ENCODE measurements at regions not wholly inside any gene's neighbourhood (a gene's known extent, or its start where the extent isn't known, plus 50 kb on each side); places are given as distances from the start of the nearest gene placed in this dataset.
"Not testable (repeated sequence)": the region's sequence is repeated elsewhere in the genome, so short reads cannot be mapped to it uniquely, and the experiment has no call there.

- DNase-seq = no peak
- intact Hi-C loops (cut with DNase I) = no loop called here
Measured at GRCh38 chr5:10133830-10134229, 115.9 kb downstream of the ATPSCKMT start.

- intact Hi-C loops (cut with DNase I) = no loop called here
- no peak for DNase-seq
Measured at GRCh38 chr5:10130881-10131280, 118.8 kb downstream of the ATPSCKMT start.

- intact Hi-C loops (cut with DNase I) = no loop called here
- no peak for DNase-seq
Measured at GRCh38 chr5:10126900-10127299, 122.8 kb downstream of the ATPSCKMT start.

- intact Hi-C loops (cut with DNase I) = no loop called here
- DNase-seq = no peak
Measured at GRCh38 chr5:10125116-10125515, 124.6 kb downstream of the ATPSCKMT start.

- intact Hi-C loops (cut with DNase I) = no loop called here
- DNase-seq = peak; percentile 79 to 99 (median 92)
Measured at GRCh38 chr5:10124287-10124686, 125.4 kb downstream of the ATPSCKMT start.

GRCh38 chr5:10123254-10123989 lies 126.3 kb downstream of the ATPSCKMT start:
- intact Hi-C loops (cut with DNase I) = no loop called here
- DNase-seq = peak in 4 of 10 donors; percentile 31 to 89 (median 46)

GRCh38 chr5:10122076-10122726 lies 127.5 kb downstream of the ATPSCKMT start:
- no peak for DNase-seq
- intact Hi-C loops (cut with DNase I) = no loop called here

- no peak for DNase-seq
- intact Hi-C loops (cut with DNase I) = no loop called here
Measured at GRCh38 chr5:10120934-10121333, 128.8 kb downstream of the ATPSCKMT start.

GRCh38 chr5:10118150-10118549 lies 131.5 kb downstream of the ATPSCKMT start:
- DNase-seq = no peak
- intact Hi-C loops (cut with DNase I) = no loop called here

- no peak for DNase-seq
- intact Hi-C loops (cut with DNase I) = no loop called here
Measured at GRCh38 chr5:10116594-10116993, 133.1 kb downstream of the ATPSCKMT start.

GRCh38 chr5:10115669-10116068 lies 134.0 kb downstream of the ATPSCKMT start:
- DNase-seq = peak in 1 of 10 donors; percentile 62
- intact Hi-C loops (cut with DNase I) = no loop called here

GRCh38 chr5:10111571-10111970 lies 138.1 kb downstream of the ATPSCKMT start:
- intact Hi-C loops (cut with DNase I) = no loop called here

GRCh38 chr5:10110228-10110627 lies 139.5 kb downstream of the ATPSCKMT start:
- peak in 1 of 10 donors; percentile 37 for DNase-seq
- intact Hi-C loops (cut with DNase I) = no loop called here

More at GRCh38 chr5:10111571-10111970, 138.1 kb downstream of the ATPSCKMT start:
- peak in 3 of 10 donors; percentile 28 to 35 (median 28) for DNase-seq

GRCh38 chr5:10109299-10109698 lies 140.4 kb downstream of the ATPSCKMT start:
- DNase-seq = no peak
- intact Hi-C loops (cut with DNase I) = no loop called here

GRCh38 chr5:10106806-10107205 lies 142.9 kb downstream of the ATPSCKMT start:
- intact Hi-C loops (cut with DNase I) = no loop called here

GRCh38 chr5:10106285-10106684 lies 143.4 kb downstream of the ATPSCKMT start:
- no peak for DNase-seq
- intact Hi-C loops (cut with DNase I) = no loop called here

More at GRCh38 chr5:10106806-10107205, 142.9 kb downstream of the ATPSCKMT start:
- DNase-seq = no peak

- DNase-seq = no peak
- intact Hi-C loops (cut with DNase I) = no loop called here
Measured at GRCh38 chr5:10102706-10103497, 146.8 kb downstream of the ATPSCKMT start.

GRCh38 chr5:10102235-10102634 lies 147.5 kb downstream of the ATPSCKMT start:
- intact Hi-C loops (cut with DNase I); DNase-seq: not testable (repeated sequence)

GRCh38 chr5:10099548-10099947 lies 150.1 kb downstream of the ATPSCKMT start:
- intact Hi-C loops (cut with DNase I) = no loop called here
- no peak for DNase-seq

- intact Hi-C loops (cut with DNase I) = no loop called here
- DNase-seq = no peak
Measured at GRCh38 chr5:10091701-10092100, 158.0 kb downstream of the ATPSCKMT start.

- intact Hi-C loops (cut with DNase I) = no loop called here
- DNase-seq = no peak
Measured at GRCh38 chr5:10090074-10090473, 159.6 kb downstream of the ATPSCKMT start.

Data from posterior cingulate gyrus (tissue), 11 donors.